ENCODE measurements at regions not wholly inside any gene's neighbourhood (a gene's known extent, or its start where the extent isn't known, plus 50 kb on each side); places are given as distances from the start of the nearest gene placed in this dataset.

DNA sequence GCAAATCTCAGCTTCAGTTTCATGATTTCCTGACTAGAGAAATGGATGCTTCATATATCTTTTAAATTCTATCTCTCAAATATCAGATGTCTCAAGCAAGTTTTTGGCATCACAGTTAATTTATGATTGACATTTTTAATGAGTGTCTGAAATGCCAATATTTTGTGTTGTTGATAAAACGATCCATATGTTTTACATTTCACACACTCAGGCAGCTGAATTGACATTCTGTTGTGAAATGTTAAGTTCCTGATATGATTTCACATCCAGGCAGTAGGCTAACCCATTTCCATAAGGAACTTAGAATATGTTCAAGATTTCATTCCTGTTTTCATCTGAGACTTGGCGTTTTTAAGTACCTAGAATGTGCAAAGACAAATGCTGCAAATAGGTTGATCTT is 650.6 kb downstream of the PCDH18 start:
- no peak for TF ChIP-seq CTCF (IDR thresholded peaks at IDR 0.05)
- TF ChIP-seq POLR2A (IDR thresholded peaks at IDR 0.05) = no peak
- no peak for TF ChIP-seq POLR2AphosphoS5 (IDR thresholded peaks at IDR 0.05; ENCODE audit: insufficient read depth in 1 of 2, low read depth in 1 of 2)

Data from vagina (tissue), 2 donors.